GM21423 (cell line): ENCODE measurements at regions not wholly inside any gene's neighbourhood (a gene's known extent, or its start where the extent isn't known, plus 50 kb on each side); places are given as distances from the start of the nearest gene placed in this dataset.

Source experiments
- ATAC-seq: cut with Tn5 transposase; IDR thresholded peaks from one replicate; pipeline ENCODE4 v1.9.1; 2021; ENCODE audit warnings: mild to moderate bottlenecking, moderate library complexity; ENCODE audit not compliant: unreplicated experiment

- no peak for ATAC-seq
Measured at GRCh38 chr11:134574425-134574824, 162.4 kb upstream of the B3GAT1 start.

GRCh38 chr11:134573857-134574256, 161.8 kb upstream of the B3GAT1 start:
- ATAC-seq, result no peak

GRCh38 chr11:134572741-134573675, 161.0 kb upstream of the B3GAT1 start:
- no peak for ATAC-seq

GRCh38 chr11:134571301-134571700, 159.3 kb upstream of the B3GAT1 start:
- ATAC-seq, result no peak

GRCh38 chr11:134569195-134569594, 157.2 kb upstream of the B3GAT1 start:
- ATAC-seq, result no peak

GRCh38 chr11:134566311-134566710, 154.3 kb upstream of the B3GAT1 start:
- no peak for ATAC-seq

GRCh38 chr11:134565343-134565891, 153.4 kb upstream of the B3GAT1 start:
- ATAC-seq, result no peak

- no peak for ATAC-seq
Measured at GRCh38 chr11:134564472-134565200, 152.6 kb upstream of the B3GAT1 start.

GRCh38 chr11:134562941-134563471, 151.0 kb upstream of the B3GAT1 start:
- no peak for ATAC-seq

- ATAC-seq, result no peak
Measured at GRCh38 chr11:134562196-134562595, 150.2 kb upstream of the B3GAT1 start.

GRCh38 chr11:134561331-134561720, 149.3 kb upstream of the B3GAT1 start:
- ATAC-seq, result no peak

GRCh38 chr11:134560566-134561330, 148.7 kb upstream of the B3GAT1 start:
- no peak for ATAC-seq

GRCh38 chr11:134560066-134560465, 148.0 kb upstream of the B3GAT1 start:
- ATAC-seq, result no peak

GRCh38 chr11:134559602-134559962, 147.5 kb upstream of the B3GAT1 start:
- ATAC-seq, result no peak

GRCh38 chr11:134558916-134559601, 147.0 kb upstream of the B3GAT1 start:
- no peak for ATAC-seq

- no peak for ATAC-seq
Measured at GRCh38 chr11:134558258-134558835, 146.3 kb upstream of the B3GAT1 start.

- ATAC-seq, result no peak
Measured at GRCh38 chr11:134557571-134558257, 145.7 kb upstream of the B3GAT1 start.

GRCh38 chr11:134556186-134556585, 144.1 kb upstream of the B3GAT1 start:
- no peak for ATAC-seq

- no peak for ATAC-seq
Measured at GRCh38 chr11:134555510-134555909, 143.5 kb upstream of the B3GAT1 start.
